ENCODE measurements at regions not wholly inside any gene's neighbourhood (a gene's known extent, or its start where the extent isn't known, plus 50 kb on each side); places are given as distances from the start of the nearest gene placed in this dataset.

DNA sequence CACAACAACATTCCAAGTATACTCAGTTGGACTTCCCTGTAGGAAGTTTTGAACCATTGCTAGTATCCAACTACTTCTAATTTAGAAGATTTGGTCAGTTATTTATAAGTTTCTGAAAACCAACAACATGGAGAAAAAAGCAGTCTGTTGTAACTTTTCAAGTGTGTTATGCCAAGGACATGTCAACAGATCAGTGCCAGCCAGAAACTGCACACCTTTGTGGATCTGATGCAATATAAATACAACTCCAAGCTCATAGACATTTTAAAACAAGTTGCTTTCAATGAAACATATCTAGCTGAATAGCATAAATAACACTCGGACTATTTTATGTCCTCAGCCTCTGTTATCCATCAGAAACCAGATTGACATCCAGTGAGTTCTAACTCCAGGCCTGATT is 58.3 kb upstream of the CARMIL1 start:
- TF ChIP-seq, protein P1, sequence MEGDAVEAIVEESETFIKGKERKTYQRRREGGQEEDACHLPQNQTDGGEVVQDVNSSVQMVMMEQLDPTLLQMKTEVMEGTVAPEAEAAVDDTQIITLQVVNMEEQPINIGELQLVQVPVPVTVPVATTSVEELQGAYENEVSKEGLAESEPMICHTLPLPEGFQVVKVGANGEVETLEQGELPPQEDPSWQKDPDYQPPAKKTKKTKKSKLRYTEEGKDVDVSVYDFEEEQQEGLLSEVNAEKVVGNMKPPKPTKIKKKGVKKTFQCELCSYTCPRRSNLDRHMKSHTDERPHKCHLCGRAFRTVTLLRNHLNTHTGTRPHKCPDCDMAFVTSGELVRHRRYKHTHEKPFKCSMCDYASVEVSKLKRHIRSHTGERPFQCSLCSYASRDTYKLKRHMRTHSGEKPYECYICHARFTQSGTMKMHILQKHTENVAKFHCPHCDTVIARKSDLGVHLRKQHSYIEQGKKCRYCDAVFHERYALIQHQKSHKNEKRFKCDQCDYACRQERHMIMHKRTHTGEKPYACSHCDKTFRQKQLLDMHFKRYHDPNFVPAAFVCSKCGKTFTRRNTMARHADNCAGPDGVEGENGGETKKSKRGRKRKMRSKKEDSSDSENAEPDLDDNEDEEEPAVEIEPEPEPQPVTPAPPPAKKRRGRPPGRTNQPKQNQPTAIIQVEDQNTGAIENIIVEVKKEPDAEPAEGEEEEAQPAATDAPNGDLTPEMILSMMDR (IDR thresholded peaks at IDR 0.05; ENCODE audit: low read depth, low read length, poor library complexity, severe bottlenecking), result no peak
- no peak for TF ChIP-seq EZH2phosphoT487 (IDR thresholded peaks at IDR 0.05; ENCODE audit: borderline replicate concordance, low read length)

Measured in DOHH2 (cell line).